Activated CD4-positive, alpha-beta T cell treated with anti-CD3 and anti-CD28 coated beads for 36 hours (primary cell): ENCODE measurements at regions not wholly inside any gene's neighbourhood (a gene's known extent, or its start where the extent isn't known, plus 50 kb on each side); places are given as distances from the start of the nearest gene placed in this dataset.

Experiments
- ATAC-seq: fragments of 200-7000 bp; cut with Tn5 transposase; one replicate; pipeline ENCODE4 v1.10.0; 2021; ENCODE audit warnings: mild to moderate bottlenecking, moderate library complexity
- CTCF ChIA-PET: fragments of 350-600 bp; sonication (Branson Sonifier 250); formaldehyde crosslinking; loops from one replicate; lab custom pipeline; 2021; ENCODE audit warnings: antibody characterized with exemption; lab: Charles Lee
- POLR2A ChIA-PET: fragments of 350-600 bp; sonication (Branson Sonifier 250); formaldehyde crosslinking; loops from one replicate; lab custom pipeline; 2021; ENCODE audit warnings: antibody characterized with exemption, inconsistent platforms; lab: Charles Lee
- DNase-seq: peaks from one replicate; pipeline ENCODE4 v3.0.0-alpha.2; 2020
- H3K27ac Mint-ChIP-seq: one replicate; pipeline ENCODE4 v1.8.0; 2021; ENCODE audit warnings: mixed read lengths
- H3K27me3 Mint-ChIP-seq: one replicate; pipeline ENCODE4 v1.8.0; 2021; ENCODE audit warnings: mixed read lengths
- H3K36me3 Mint-ChIP-seq: one replicate; pipeline ENCODE4 v1.8.0; 2021; ENCODE audit warnings: low read depth, mixed read lengths
- H3K4me1 Mint-ChIP-seq: one replicate; pipeline ENCODE4 v1.8.0; 2021; ENCODE audit warnings: mixed read lengths
- H3K4me3 Mint-ChIP-seq: one replicate; pipeline ENCODE4 v1.8.0; 2021; ENCODE audit warnings: mild to moderate bottlenecking, moderate library complexity, mixed read lengths
- H3K9me3 Mint-ChIP-seq: one replicate; pipeline ENCODE4 v1.8.0; 2021; ENCODE audit warnings: low read depth, mixed read lengths
- intact Hi-C, 2 experiments: fragments of 100-400 bp; cut with DNase I in 1 of 2; cut with micrococcal nuclease in 1 of 2; formaldehyde crosslinking; loops; one replicate each; pipeline versions ENCODE4 v1.14.2 to v1.15.1; 2022 to 2024; cut with DNase I, micrococcal nuclease

- POLR2A ChIA-PET = no interaction called here
- H3K9me3 Mint-ChIP-seq = peaks cover 2% of the 10 kb centered on the region
- intact Hi-C loops = no loop called here
- H3K4me1 Mint-ChIP-seq = no peaks in the 10 kb centered on the region
- DNase-seq (no peak), ATAC-seq (no peak)
- H3K36me3 Mint-ChIP-seq = no peaks in the 10 kb centered on the region
- CTCF ChIA-PET = no interaction called here
- H3K27me3 Mint-ChIP-seq = peaks cover 2% of the 10 kb centered on the region
- H3K4me3 Mint-ChIP-seq = no peak overlapping the region
- no peak overlapping the region for H3K27ac Mint-ChIP-seq
Measured at GRCh38 chr3:24650839-24651238, 156.2 kb upstream of the THRB start.

GRCh38 chr3:24657870-24658510 lies 163.3 kb upstream of the THRB start:
- H3K27me3 Mint-ChIP-seq = peaks cover 2% of the 10 kb centered on the region
- no peaks in the 10 kb centered on the region for H3K4me1 Mint-ChIP-seq
- DNase-seq (no peak), ATAC-seq (no peak)
- no peaks in the 10 kb centered on the region for H3K36me3 Mint-ChIP-seq
- no peak overlapping the region for H3K4me3 Mint-ChIP-seq
- intact Hi-C loops = no loop called here
- CTCF ChIA-PET = no interaction called here
- POLR2A ChIA-PET = no interaction called here
- H3K27ac Mint-ChIP-seq = no peak overlapping the region
- peaks cover 3% of the 10 kb centered on the region for H3K9me3 Mint-ChIP-seq

GRCh38 chr3:24661175-24661584 lies 166.5 kb upstream of the THRB start:
- Mint-ChIP-seq H3K36me3 (no peaks in the 10 kb centered on the region), H3K27ac (no peak overlapping the region), H3K27me3 (no peaks in the 10 kb centered on the region), H3K4me3 (no peak overlapping the region), H3K9me3 (no peaks in the 10 kb centered on the region), H3K4me1 (no peaks in the 10 kb centered on the region)
- no peak for ATAC-seq
- ChIA-PET CTCF (no interaction called here), POLR2A (no interaction called here)
- DNase-seq = no peak
- intact Hi-C loops = no loop called here

- CTCF ChIA-PET = no interaction called here
- intact Hi-C loops = no loop called here
Measured at GRCh38 chr3:24662449-24663345, 168.0 kb upstream of the THRB start.

GRCh38 chr3:24663406-24663805 lies 168.8 kb upstream of the THRB start:
- Mint-ChIP-seq H3K27me3 (no peaks in the 10 kb centered on the region), H3K9me3 (no peaks in the 10 kb centered on the region), H3K27ac (no peak overlapping the region), H3K4me1 (no peaks in the 10 kb centered on the region), H3K36me3 (no peaks in the 10 kb centered on the region), H3K4me3 (no peak overlapping the region)
- DNase-seq = no peak
- ATAC-seq = no peak
- ChIA-PET POLR2A (no interaction called here), CTCF (no interaction called here)
- intact Hi-C loops = no loop called here

More at GRCh38 chr3:24662449-24663345, 168.0 kb upstream of the THRB start:
- Mint-ChIP-seq H3K9me3 (no peaks in the 10 kb centered on the region), H3K4me3 (no peak overlapping the region), H3K27ac (no peak overlapping the region), H3K27me3 (no peaks in the 10 kb centered on the region), H3K36me3 (no peaks in the 10 kb centered on the region), H3K4me1 (no peaks in the 10 kb centered on the region)
- ATAC-seq = no peak
- DNase-seq = no peak
- POLR2A ChIA-PET = no interaction called here

- ChIA-PET POLR2A (no interaction called here), CTCF (no interaction called here)
- no peaks in the 10 kb centered on the region for H3K36me3 Mint-ChIP-seq
Measured at GRCh38 chr3:24668039-24668438, 173.4 kb upstream of the THRB start.

GRCh38 chr3:24670871-24671270 lies 176.2 kb upstream of the THRB start:
- POLR2A ChIA-PET = no interaction called here
- no peak overlapping the region for H3K27ac Mint-ChIP-seq
- DNase-seq = no peak
- intact Hi-C loops = no loop called here
- no peaks in the 10 kb centered on the region for H3K36me3 Mint-ChIP-seq
- ATAC-seq = no peak
- peaks cover 9% of the 10 kb centered on the region for H3K27me3 Mint-ChIP-seq
- no peaks in the 10 kb centered on the region for H3K4me1 Mint-ChIP-seq
- H3K9me3 Mint-ChIP-seq = no peaks in the 10 kb centered on the region
- CTCF ChIA-PET = interaction anchor here (1.5 kb wide), 1 partner anchor 10 kb away, joined by 7 read pairs; no protein-coding TSS in a partner anchor
- H3K4me3 Mint-ChIP-seq = no peak overlapping the region

More at GRCh38 chr3:24668039-24668438, 173.4 kb upstream of the THRB start:
- Mint-ChIP-seq H3K4me1 (no peaks in the 10 kb centered on the region), H3K4me3 (no peak overlapping the region), H3K27ac (no peak overlapping the region), H3K27me3 (peaks cover 2% of the 10 kb centered on the region), H3K9me3 (no peaks in the 10 kb centered on the region)
- intact Hi-C loops = no loop called here
- ATAC-seq = no peak
- DNase-seq = no peak

GRCh38 chr3:24673596-24673995 lies 178.9 kb upstream of the THRB start:
- H3K4me1 Mint-ChIP-seq = peaks cover 5% of the 10 kb centered on the region
- ChIA-PET POLR2A (no interaction called here), CTCF (no interaction called here)
- DNase-seq (no peak), ATAC-seq (no peak)
- H3K4me3 Mint-ChIP-seq = no peak overlapping the region
- H3K36me3 Mint-ChIP-seq = no peaks in the 10 kb centered on the region
- intact Hi-C loops = no loop called here
- no peak overlapping the region for H3K27ac Mint-ChIP-seq
- no peaks in the 10 kb centered on the region for H3K9me3 Mint-ChIP-seq
- H3K27me3 Mint-ChIP-seq = peaks cover 24% of the 10 kb centered on the region

GRCh38 chr3:24674261-24674660 lies 179.6 kb upstream of the THRB start:
- ATAC-seq = no peak

GRCh38 chr3:24678021-24678420 lies 183.4 kb upstream of the THRB start:
- Mint-ChIP-seq H3K4me3 (no peak overlapping the region), H3K9me3 (no peaks in the 10 kb centered on the region), H3K4me1 (peaks cover 10% of the 10 kb centered on the region), H3K27me3 (peaks cover 52% of the 10 kb centered on the region), H3K27ac (no peak overlapping the region), H3K36me3 (no peaks in the 10 kb centered on the region)
- DNase-seq (no peak), ATAC-seq (no peak)
- intact Hi-C loops = loop anchor here (5.0 kb wide), 1 partner anchor 181 kb away; no protein-coding TSS in a partner anchor
- CTCF ChIA-PET = interaction anchor here (0.6 kb wide), 1 partner anchor 680 kb away, joined by 4 read pairs; no protein-coding TSS in a partner anchor
- POLR2A ChIA-PET = interaction anchor here (0.6 kb wide), 1 partner anchor 627 kb away, joined by 3 read pairs; no protein-coding TSS in a partner anchor

More at GRCh38 chr3:24674261-24674660, 179.6 kb upstream of the THRB start:
- no peaks in the 10 kb centered on the region for H3K36me3 Mint-ChIP-seq
- H3K4me1 Mint-ChIP-seq = peaks cover 10% of the 10 kb centered on the region
- intact Hi-C loops = no loop called here
- H3K4me3 Mint-ChIP-seq = no peak overlapping the region
- ChIA-PET POLR2A (no interaction called here), CTCF (no interaction called here)
- no peaks in the 10 kb centered on the region for H3K9me3 Mint-ChIP-seq
- no peak overlapping the region for H3K27ac Mint-ChIP-seq
- H3K27me3 Mint-ChIP-seq = peaks cover 29% of the 10 kb centered on the region
- no peak for DNase-seq

GRCh38 chr3:24678421-24678865 lies 183.8 kb upstream of the THRB start:
- no peaks in the 10 kb centered on the region for H3K36me3 Mint-ChIP-seq

More at GRCh38 chr3:24678421-24678865, 183.8 kb upstream of the THRB start:
- peaks cover 10% of the 10 kb centered on the region for H3K4me1 Mint-ChIP-seq
- POLR2A ChIA-PET = interaction anchor here (0.6 kb wide), 1 partner anchor 627 kb away, joined by 3 read pairs; no protein-coding TSS in a partner anchor
- ATAC-seq = peak; percentile 81
- H3K4me3 Mint-ChIP-seq = no peak overlapping the region
- H3K9me3 Mint-ChIP-seq = no peaks in the 10 kb centered on the region
- intact Hi-C loops = loop anchor here (5.0 kb wide), 1 partner anchor 181 kb away; no protein-coding TSS in a partner anchor
- H3K27me3 Mint-ChIP-seq = peaks cover 54% of the 10 kb centered on the region
- H3K27ac Mint-ChIP-seq = no peak overlapping the region
- CTCF ChIA-PET = interaction anchor here (0.6 kb wide), 1 partner anchor 681 kb away, joined by 4 read pairs; no protein-coding TSS in a partner anchor
- DNase-seq = peak; percentile 61
